ENCODE measurements at regions not wholly inside any gene's neighbourhood (a gene's known extent, or its start where the extent isn't known, plus 50 kb on each side); places are given as distances from the start of the nearest gene placed in this dataset.

GRCh38 chrX:106100442-106100841 is 61.9 kb upstream of the SERPINA7 start:
- H3K36me3 ChIP-seq = no peaks in the 10 kb centered on the region
- DNase-seq (peak in 1 of 6 donors; percentile 43), FAIRE-seq (no peak), ATAC-seq (no peak)
- H3K27ac ChIP-seq = no peak overlapping the region
- no peaks in the 10 kb centered on the region for H3K9me3 ChIP-seq
- H3K27me3 ChIP-seq = peaks cover 0 to 8% (median 1%) of the 10 kb centered on the region in 4 donors
- intact Hi-C loops (cut with DNase I) = no loop called here
- no peak for TF ChIP-seq CTCF (IDR thresholded peaks at IDR 0.05)
- no peaks in the 10 kb centered on the region for H3K4me1 ChIP-seq
- 66 to 72% methylated on average over 3 of the region's 3 CpGs for WGBS, 2 donors
- no peak overlapping the region for H3K4me3 ChIP-seq
